ENCODE measurements at regions not wholly inside any gene's neighbourhood (a gene's known extent, or its start where the extent isn't known, plus 50 kb on each side); places are given as distances from the start of the nearest gene placed in this dataset.
"Not testable (repeated sequence)": the region's sequence is repeated elsewhere in the genome, so short reads cannot be mapped to it uniquely, and the experiment has no call there.

- Histone ChIP-seq H3K4me3 (ENCODE audit: low read depth, low read length) (no peak overlapping the region), H3K27me3 (ENCODE audit: control insufficient read depth, insufficient read depth, low read length) (no peaks in the 10 kb centered on the region; the same call in 1 of the 2 replicates), H3K36me3 (ENCODE audit: control insufficient read depth, insufficient read depth, low read length) (no peaks in the 10 kb centered on the region)
- ChIA-PET POLR2A (no interaction called here), CTCF (interaction anchor here (1.8 kb wide), 2 partner anchors 9 to 20 kb away, joined by 4 read pairs; no protein-coding TSS in a partner anchor)
- no peak for DNase-seq (ENCODE audit: low read depth)
- TF ChIP-seq CTCF (IDR thresholded peaks at IDR 0.05; ENCODE audit: insufficient read depth, low read depth, low read length): no peak
Measured at GRCh38 chr18:57950542-57950941, 93.5 kb upstream of the NEDD4L start.

- H3K36me3 ChIP-seq (ENCODE audit: control insufficient read depth, insufficient read depth, low read length); H3K4me3 ChIP-seq (ENCODE audit: low read depth, low read length); DNase-seq (ENCODE audit: low read depth); H3K27me3 ChIP-seq (ENCODE audit: control insufficient read depth, insufficient read depth, low read length); POLR2A ChIA-PET: not testable (repeated sequence)
- CTCF ChIA-PET: interaction anchor here (1.0 to 1.8 kb wide), 2 partner anchors 10 to 14 kb away, joined by 3 to 4 read pairs; no protein-coding TSS in a partner anchor
Measured at GRCh38 chr18:57949335-57949734, 94.7 kb upstream of the NEDD4L start.

- no peak overlapping the region for H3K4me3 ChIP-seq (ENCODE audit: low read depth, low read length)
- DNase-seq (ENCODE audit: low read depth): no peak
- POLR2A ChIA-PET: no interaction called here
- CTCF ChIA-PET: no interaction called here
- H3K36me3 ChIP-seq (ENCODE audit: control insufficient read depth, insufficient read depth, low read length): no peaks in the 10 kb centered on the region
- no peaks in the 10 kb centered on the region for H3K27me3 ChIP-seq (ENCODE audit: control insufficient read depth, insufficient read depth, low read length)
- TF ChIP-seq CTCF (IDR thresholded peaks at IDR 0.05; ENCODE audit: insufficient read depth, low read depth, low read length): no peak
Measured at GRCh38 chr18:57947117-57947516, 96.9 kb upstream of the NEDD4L start.

GRCh38 chr18:57943723-57944122, 100.3 kb upstream of the NEDD4L start:
- CTCF ChIA-PET: no interaction called here
- peak; percentile 29 for DNase-seq (ENCODE audit: low read depth)
- no peak for TF ChIP-seq CTCF (IDR thresholded peaks at IDR 0.05; ENCODE audit: insufficient read depth, low read depth, low read length)
- no peaks in the 10 kb centered on the region for H3K27me3 ChIP-seq (ENCODE audit: control insufficient read depth, insufficient read depth, low read length)
- no peak overlapping the region for H3K4me3 ChIP-seq (ENCODE audit: low read depth, low read length)
- POLR2A ChIA-PET: no interaction called here
- no peaks in the 10 kb centered on the region for H3K36me3 ChIP-seq (ENCODE audit: control insufficient read depth, insufficient read depth, low read length)

GRCh38 chr18:57942493-57942892, 101.5 kb upstream of the NEDD4L start:
- no peak overlapping the region for H3K4me3 ChIP-seq (ENCODE audit: low read depth, low read length)
- H3K36me3 ChIP-seq (ENCODE audit: control insufficient read depth, insufficient read depth, low read length): no peaks in the 10 kb centered on the region
- ChIA-PET CTCF (no interaction called here), POLR2A (no interaction called here)
- TF ChIP-seq CTCF (IDR thresholded peaks at IDR 0.05; ENCODE audit: insufficient read depth, low read depth, low read length): no peak
- no peaks in the 10 kb centered on the region for H3K27me3 ChIP-seq (ENCODE audit: control insufficient read depth, insufficient read depth, low read length)
- DNase-seq (ENCODE audit: low read depth): no peak

GRCh38 chr18:57941841-57942489, 102.1 kb upstream of the NEDD4L start:
- TF ChIP-seq CTCF (IDR thresholded peaks at IDR 0.05; ENCODE audit: insufficient read depth, low read depth, low read length): no peak
- ChIA-PET POLR2A (no interaction called here), CTCF (interaction anchor here (0.6 to 1.3 kb wide), 2 partner anchors 16 to 58 kb away, joined by 4 read pairs; no protein-coding TSS in a partner anchor)
- Histone ChIP-seq H3K27me3 (ENCODE audit: control insufficient read depth, insufficient read depth, low read length) (no peaks in the 10 kb centered on the region), H3K4me3 (ENCODE audit: low read depth, low read length) (no peak overlapping the region), H3K36me3 (ENCODE audit: control insufficient read depth, insufficient read depth, low read length) (no peaks in the 10 kb centered on the region)
- DNase-seq (ENCODE audit: low read depth): no peak

All from BJ (cell line).